ENCODE measurements at regions not wholly inside any gene's neighbourhood (a gene's known extent, or its start where the extent isn't known, plus 50 kb on each side); places are given as distances from the start of the nearest gene placed in this dataset.

- no peak for TF ChIP-seq SP1 (IDR thresholded peaks at IDR 0.05; ENCODE audit: low read depth)
- no peak for TF ChIP-seq JUND (IDR thresholded peaks at IDR 0.05)
- TF ChIP-seq SIN3A (IDR thresholded peaks at IDR 0.05; ENCODE audit: low read depth): no peak
- TF ChIP-seq EGR1 (IDR thresholded peaks at IDR 0.05; ENCODE audit: low read depth): no peak
- TF ChIP-seq FOSL1 (IDR thresholded peaks at IDR 0.05; ENCODE audit: low read depth): no peak
- TF ChIP-seq TCF7L2 (IDR thresholded peaks at IDR 0.05; ENCODE audit: borderline replicate concordance, extremely low read depth, insufficient read depth, insufficient read length): no peak
Measured at GRCh38 chr6:1003394-1004160, 308.3 kb upstream of the FOXQ1 start (continued).

GRCh38 chr6:1002989-1003388, 308.9 kb upstream of the FOXQ1 start:
- H3K9me3 ChIP-seq (ENCODE audit: control insufficient read depth in 1 of 2, insufficient read depth in 1 of 2, low read depth in 1 of 2, low read length in 2 of 2): no peaks in the 10 kb centered on the region
- H2AFZ ChIP-seq (ENCODE audit: low read depth, low read length, poor library complexity, severe bottlenecking): no peak overlapping the region
- no TSS peak for BruUV-seq (replicated peaks)

More at GRCh38 chr6:1002989-1003388, 308.9 kb upstream of the FOXQ1 start:
- Histone ChIP-seq H3K4me3 (replicated peaks in 1 of 2; ENCODE audit: low read depth in 1 of 2, low read length in 2 of 2) (no peak overlapping the region), H3K27ac (ENCODE audit: low read depth, low read length) (no peak overlapping the region), H3K4me2 (ENCODE audit: low read length) (no peak overlapping the region), H4K20me1 (ENCODE audit: insufficient read depth) (no peaks in the 10 kb centered on the region), H3K36me3 (ENCODE audit: control insufficient read depth in 1 of 2, insufficient read depth in 2 of 2, low read length in 2 of 2) (no peaks in the 10 kb centered on the region), H3K4me1 (ENCODE audit: control insufficient read depth in 1 of 2, insufficient read depth in 2 of 2, low read length in 2 of 2) (peaks cover 3 to 10% of the 10 kb centered on the region in 2 experiments; a peak in 3 of 4 replicates), H3K9me2 (ENCODE audit: insufficient read depth) (no peaks in the 10 kb centered on the region), H3K79me2 (ENCODE audit: insufficient read depth, low read length) (no peaks in the 10 kb centered on the region), H3K27me3 (ENCODE audit: insufficient read depth, low read length) (peaks cover 7% of the 10 kb centered on the region), H3K9ac (ENCODE audit: low read length) (no peak overlapping the region)
- no peak for ATAC-seq
- intact Hi-C loops (cut with micrococcal nuclease): no loop called here
- CTCF ChIA-PET: no interaction called here
- no peak for DNase-seq (ENCODE audit: low read depth, low spot score)
- POLR2A ChIA-PET: no interaction called here
- no peak for TF ChIP-seq CBX3 (IDR thresholded peaks at IDR 0.05; ENCODE audit: low read depth)
- no peak for TF ChIP-seq RAD21 (IDR thresholded peaks at IDR 0.05; ENCODE audit: low read depth)
- no peak for TF ChIP-seq SRF (IDR thresholded peaks at IDR 0.05; ENCODE audit: low read depth)
- TF ChIP-seq SP1 (IDR thresholded peaks at IDR 0.05; ENCODE audit: low read depth): no peak
- TF ChIP-seq MAX (IDR thresholded peaks at IDR 0.05): no peak
- TF ChIP-seq ZNF274 (IDR thresholded peaks at IDR 0.05; ENCODE audit: low read depth, low read length): no peak
- TF ChIP-seq, protein P1, sequence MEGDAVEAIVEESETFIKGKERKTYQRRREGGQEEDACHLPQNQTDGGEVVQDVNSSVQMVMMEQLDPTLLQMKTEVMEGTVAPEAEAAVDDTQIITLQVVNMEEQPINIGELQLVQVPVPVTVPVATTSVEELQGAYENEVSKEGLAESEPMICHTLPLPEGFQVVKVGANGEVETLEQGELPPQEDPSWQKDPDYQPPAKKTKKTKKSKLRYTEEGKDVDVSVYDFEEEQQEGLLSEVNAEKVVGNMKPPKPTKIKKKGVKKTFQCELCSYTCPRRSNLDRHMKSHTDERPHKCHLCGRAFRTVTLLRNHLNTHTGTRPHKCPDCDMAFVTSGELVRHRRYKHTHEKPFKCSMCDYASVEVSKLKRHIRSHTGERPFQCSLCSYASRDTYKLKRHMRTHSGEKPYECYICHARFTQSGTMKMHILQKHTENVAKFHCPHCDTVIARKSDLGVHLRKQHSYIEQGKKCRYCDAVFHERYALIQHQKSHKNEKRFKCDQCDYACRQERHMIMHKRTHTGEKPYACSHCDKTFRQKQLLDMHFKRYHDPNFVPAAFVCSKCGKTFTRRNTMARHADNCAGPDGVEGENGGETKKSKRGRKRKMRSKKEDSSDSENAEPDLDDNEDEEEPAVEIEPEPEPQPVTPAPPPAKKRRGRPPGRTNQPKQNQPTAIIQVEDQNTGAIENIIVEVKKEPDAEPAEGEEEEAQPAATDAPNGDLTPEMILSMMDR (IDR thresholded peaks at IDR 0.05 in 2 of 3, conservative IDR thresholded peaks at IDR 0.05 in 1 of 3; ENCODE audit: borderline replicate concordance in 1 of 3, insufficient read depth in 1 of 3, low read depth in 2 of 3, low read length in 2 of 3): no peak
- no peak for TF ChIP-seq JUND (IDR thresholded peaks at IDR 0.05)
- no peak for TF ChIP-seq SIN3A (IDR thresholded peaks at IDR 0.05; ENCODE audit: low read depth)
- no peak for TF ChIP-seq CEBPB (IDR thresholded peaks at IDR 0.05; ENCODE audit: low read depth)
- RAD21 ChIA-PET (ENCODE audit: low non-redundant PET in 1 of 2, low total read pairs in 2 of 2, uncharacterized antibody in 2 of 2, unreplicated experiment in 2 of 2): no interaction called here
